Psoas muscle (tissue), 7 donors: ENCODE measurements at regions not wholly inside any gene's neighbourhood (a gene's known extent, or its start where the extent isn't known, plus 50 kb on each side); places are given as distances from the start of the nearest gene placed in this dataset.

Experiments used
- ATAC-seq, 4 donors: fragments of 200-7000 bp; cut with Tn5 transposase; one replicate each; pipeline ENCODE4 v1.9.1; 2020; ENCODE audit warnings: moderate library complexity in 3 of 4, mild to moderate bottlenecking in 2 of 4
- DNase-seq, 2 donors: peaks; one replicate each; pipeline ENCODE4 v3.0.0-alpha.2; 2020
- H3K27ac ChIP-seq: fragments of 200-600 bp; one replicate; pipeline ENCODE4 v1.8.0; 2022
- H3K27me3 ChIP-seq, 3 donors: fragments of 200-600 bp in 1 of 3; one replicate each; pipeline versions ENCODE4 v1.6.1 to v1.8.0; 2013 to 2022; ENCODE audit warnings: low read length in 2 of 3, mild to moderate bottlenecking in 2 of 3, moderate library complexity in 1 of 3; ENCODE audit not compliant: insufficient read depth in 3 of 3
- H3K36me3 ChIP-seq, 2 donors: fragments of 200-600 bp in 1 of 2; one replicate each; pipeline versions ENCODE4 v1.6.1 to v1.8.0; 2013 to 2022; ENCODE audit warnings: low read depth in 1 of 2, mild to moderate bottlenecking in 1 of 2, moderate library complexity in 1 of 2; ENCODE audit not compliant: insufficient read depth in 1 of 2
- H3K4me1 ChIP-seq: fragments of 200-600 bp; one replicate; pipeline ENCODE4 v1.8.0; 2022
- H3K4me3 ChIP-seq: fragments of 200-600 bp; one replicate; pipeline ENCODE4 v1.8.0; 2022; ENCODE audit warnings: mild to moderate bottlenecking
- H3K9me3 ChIP-seq: fragments of 200-600 bp; one replicate; pipeline ENCODE4 v1.8.0; 2022
- CTCF ChIP-seq: fragments of 200-600 bp; IDR thresholded peaks from one replicate; pipeline ENCODE4 v1.8.0; 2022; ENCODE audit warnings: antibody characterized with exemption
- WGBS, 3 donors: extraction: QIAGEN DNeasy Blood & Tissue Kit; methylation state at CpG; one replicate each; pipeline versions ENCODE4 v1.1.6 to v1.1.7; 2013; 5-methylcytosine and 5-hydroxymethylcytosine counted together
- intact Hi-C, 2 donors: fragments of 100-400 bp; cut with DNase I; formaldehyde crosslinking; loops; one replicate each; pipeline versions ENCODE4 v1.11.0 to v1.14.2; 2022
- donor health status: healthy with polysubstance abuse.
- donor health status: DM: no; HTN: no; CAD: no; lungs with moderate emphysema.
- donor health status: Bipolar disorder and iron deficiency.
- donor health status: healthy.
- donor health status: DM: yes; HTN: yes; CAD: no.
- donor health status: DM: no; HTN: no; CAD: no.
- donor health status: DM: yes; HTN: yes; CAD: no.

DNA sequence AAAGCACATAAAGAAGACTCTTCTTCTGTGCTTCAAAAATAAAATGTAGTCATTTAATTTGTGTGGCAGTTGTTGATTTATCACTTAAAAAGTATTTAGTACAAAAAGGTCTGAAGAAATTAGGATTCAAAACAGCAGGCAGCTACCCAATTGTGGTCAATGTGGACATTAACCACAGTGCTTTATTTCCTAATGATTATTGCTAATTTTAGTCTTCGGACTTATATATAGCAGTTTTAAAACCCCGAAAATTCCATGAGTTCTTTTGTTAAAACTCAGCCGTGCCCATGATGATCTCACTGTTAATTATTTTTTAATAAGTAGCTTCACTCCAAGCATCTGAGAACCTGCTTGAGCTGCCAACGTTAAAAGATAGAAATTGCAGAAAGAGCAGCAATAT lies 594.3 kb downstream of the STK39 start:
- no peak for TF ChIP-seq CTCF
- H3K9me3 ChIP-seq = no peaks in the 10 kb centered on the region
- DNase-seq (no peak), ATAC-seq (no peak)
- H3K27ac ChIP-seq = no peak overlapping the region
- H3K36me3 ChIP-seq = no peaks in the 10 kb centered on the region
- intact Hi-C loops = no loop called here
- H3K27me3 ChIP-seq = no peaks in the 10 kb centered on the region
- no peaks in the 10 kb centered on the region for H3K4me1 ChIP-seq
- H3K4me3 ChIP-seq = no peak overlapping the region
- WGBS, 3 donors = 73 to 78% (median 77%) methylated on average over 4 of the region's 4 CpGs

DNA sequence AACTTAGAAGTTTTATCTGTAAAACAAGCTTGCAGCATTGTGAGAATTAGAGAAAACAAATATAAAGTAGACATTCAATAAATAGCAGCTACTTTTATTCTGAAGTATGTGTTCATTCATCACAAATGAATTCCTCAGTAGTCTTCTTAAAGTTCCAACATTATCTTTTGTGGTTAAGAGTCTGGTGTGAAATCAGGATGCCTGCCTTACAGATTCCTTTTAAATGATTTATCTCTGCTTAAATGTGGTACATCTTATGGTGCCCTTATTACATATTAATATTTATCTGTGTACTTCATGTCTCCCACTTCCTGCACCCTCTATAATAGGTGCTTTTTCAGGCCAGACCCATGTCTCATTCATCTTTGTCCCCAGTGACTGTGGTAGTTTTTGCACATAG lies 595.0 kb downstream of the STK39 start:
- intact Hi-C loops = no loop called here
- H3K4me1 ChIP-seq = no peaks in the 10 kb centered on the region
- no peaks in the 10 kb centered on the region for H3K27me3 ChIP-seq
- no peaks in the 10 kb centered on the region for H3K9me3 ChIP-seq
- TF ChIP-seq CTCF = no peak
- H3K27ac ChIP-seq = no peak overlapping the region
- H3K36me3 ChIP-seq = no peaks in the 10 kb centered on the region
- ATAC-seq (no peak), DNase-seq (no peak)
- H3K4me3 ChIP-seq = no peak overlapping the region

DNA sequence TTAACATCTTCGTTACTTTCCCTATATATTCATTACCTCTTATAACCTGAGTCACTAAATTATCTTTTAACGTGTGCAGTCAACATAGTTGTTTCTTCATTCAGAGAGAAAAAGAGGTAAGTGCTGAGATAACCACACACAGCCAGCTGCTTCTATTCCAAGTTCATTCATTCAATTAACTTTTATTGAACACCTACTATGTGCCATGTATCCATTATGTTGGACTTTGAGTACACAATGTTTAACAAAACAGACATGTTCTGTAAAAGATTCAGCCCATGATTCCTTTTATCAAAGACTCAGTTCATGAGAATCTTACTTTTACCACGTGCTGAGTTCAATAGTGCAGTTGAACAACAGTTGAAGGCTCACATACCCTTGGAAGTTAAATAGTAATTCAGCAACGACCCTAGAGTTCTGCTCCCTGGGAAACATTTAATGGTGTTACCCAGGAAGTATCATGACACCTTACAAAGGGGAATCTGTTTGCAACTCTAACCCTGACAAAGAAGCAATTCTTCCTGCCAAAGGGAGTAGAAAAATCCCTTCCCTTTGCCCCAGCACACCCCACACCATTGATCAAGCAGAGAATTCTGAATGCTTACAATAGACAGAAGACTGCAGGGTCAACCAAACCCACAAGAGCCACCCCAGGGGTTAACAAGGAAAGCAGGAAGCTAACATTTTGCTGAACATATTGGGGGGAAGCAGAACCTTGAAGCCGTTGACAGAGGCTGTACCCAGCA lies 595.8 kb downstream of the STK39 start:
- Histone ChIP-seq H3K9me3 (no peaks in the 10 kb centered on the region), H3K4me1 (no peaks in the 10 kb centered on the region), H3K27me3 (no peaks in the 10 kb centered on the region), H3K36me3 (no peaks in the 10 kb centered on the region), H3K27ac (no peak overlapping the region), H3K4me3 (no peak overlapping the region)
- DNase-seq = no peak
- ATAC-seq = no peak
- TF ChIP-seq CTCF = no peak
- WGBS, 3 donors = 63 to 71% (median 68%) methylated on average over 5 of the region's 5 CpGs
- intact Hi-C loops = no loop called here

GRCh38 chr2:167646557-167646956 lies 600.8 kb downstream of the STK39 start:
- Histone ChIP-seq H3K27ac (no peak overlapping the region), H3K36me3 (no peaks in the 10 kb centered on the region), H3K4me1 (no peaks in the 10 kb centered on the region), H3K27me3 (no peaks in the 10 kb centered on the region), H3K9me3 (no peaks in the 10 kb centered on the region), H3K4me3 (no peak overlapping the region)
- ATAC-seq (no peak), DNase-seq (no peak)
- WGBS, 3 donors = 91 to 95% (median 93%) methylated on average over 2 of the region's 2 CpGs
- no peak for TF ChIP-seq CTCF
- intact Hi-C loops = no loop called here

GRCh38 chr2:167640096-167640495 lies 607.3 kb downstream of the STK39 start:
- WGBS, 3 donors = 55 to 98% (median 95%) methylated on average over 1 of the region's 1 CpG
- TF ChIP-seq CTCF = no peak

More at GRCh38 chr2:167640096-167640495, 607.3 kb downstream of the STK39 start:
- ATAC-seq (no peak), DNase-seq (no peak)
- intact Hi-C loops = no loop called here
- Histone ChIP-seq H3K9me3 (no peaks in the 10 kb centered on the region), H3K36me3 (no peaks in the 10 kb centered on the region), H3K27me3 (no peaks in the 10 kb centered on the region), H3K27ac (no peak overlapping the region), H3K4me1 (no peaks in the 10 kb centered on the region), H3K4me3 (no peak overlapping the region)
